Activated CD8-positive, alpha-beta T cell treated with anti-CD3 and anti-CD28 coated beads for 36 hours (primary cell): ENCODE measurements at regions not wholly inside any gene's neighbourhood (a gene's known extent, or its start where the extent isn't known, plus 50 kb on each side); places are given as distances from the start of the nearest gene placed in this dataset.

Experiments
- ATAC-seq: fragments of 200-7000 bp; cut with Tn5 transposase; one replicate; pipeline ENCODE4 v1.10.0; 2021; ENCODE audit warnings: mild to moderate bottlenecking, moderate library complexity
- CTCF ChIA-PET: fragments of 350-600 bp; sonication (Branson Sonifier 250); formaldehyde crosslinking; loops from one replicate; lab custom pipeline; 2021; ENCODE audit warnings: antibody characterized with exemption; lab: Charles Lee
- POLR2A ChIA-PET: fragments of 350-600 bp; sonication (Branson Sonifier 250); formaldehyde crosslinking; loops from one replicate; lab custom pipeline; 2021; ENCODE audit warnings: antibody characterized with exemption; lab: Charles Lee
- DNase-seq: peaks from one replicate; pipeline ENCODE4 v3.0.0-alpha.2; 2020
- H3K27ac Mint-ChIP-seq: one replicate; pipeline ENCODE4 v1.8.0; 2021; ENCODE audit warnings: mild to moderate bottlenecking, mixed read lengths
- H3K27me3 Mint-ChIP-seq: one replicate; pipeline ENCODE4 v1.8.0; 2021; ENCODE audit warnings: mixed read lengths
- H3K36me3 Mint-ChIP-seq: one replicate; pipeline ENCODE4 v1.8.0; 2021; ENCODE audit warnings: low read depth, mixed read lengths
- H3K4me1 Mint-ChIP-seq: one replicate; pipeline ENCODE4 v1.8.0; 2021; ENCODE audit warnings: low read depth, mixed read lengths
- H3K4me3 Mint-ChIP-seq: one replicate; pipeline ENCODE4 v1.8.0; 2021; ENCODE audit warnings: mild to moderate bottlenecking, moderate library complexity, mixed read lengths
- H3K9me3 Mint-ChIP-seq: one replicate; pipeline ENCODE4 v1.8.0; 2021; ENCODE audit warnings: mixed read lengths
- CTCF ChIP-seq: fragments of 200-600 bp; IDR thresholded peaks from one replicate; pipeline ENCODE4 v1.8.0; 2022; ENCODE audit warnings: antibody characterized with exemption, mild to moderate bottlenecking
- intact Hi-C: fragments of 100-400 bp; cut with micrococcal nuclease; formaldehyde crosslinking; loops from one replicate; pipeline ENCODE4 v1.10.0; 2022

GRCh38 chr3:176416870-176417269 lies 780.4 kb downstream of the TBL1XR1 start:
- intact Hi-C loops: no loop called here
- DNase-seq (no peak), ATAC-seq (no peak)
- no peak overlapping the region for H3K27ac Mint-ChIP-seq
- ChIA-PET CTCF (no interaction called here), POLR2A (no interaction called here)
- no peaks in the 10 kb centered on the region for H3K27me3 Mint-ChIP-seq
- H3K4me1 Mint-ChIP-seq: no peaks in the 10 kb centered on the region
- no peak overlapping the region for H3K4me3 Mint-ChIP-seq
- peaks cover 2% of the 10 kb centered on the region for H3K9me3 Mint-ChIP-seq
- H3K36me3 Mint-ChIP-seq: no peaks in the 10 kb centered on the region
- TF ChIP-seq CTCF: no peak

GRCh38 chr3:176415661-176416295 lies 781.5 kb downstream of the TBL1XR1 start:
- Mint-ChIP-seq H3K9me3 (peaks cover 2% of the 10 kb centered on the region), H3K27ac (no peak overlapping the region), H3K4me3 (no peak overlapping the region), H3K27me3 (no peaks in the 10 kb centered on the region), H3K36me3 (no peaks in the 10 kb centered on the region), H3K4me1 (no peaks in the 10 kb centered on the region)
- ATAC-seq (no peak), DNase-seq (no peak)
- CTCF ChIA-PET: no interaction called here
- intact Hi-C loops: no loop called here
- POLR2A ChIA-PET: no interaction called here
- no peak for TF ChIP-seq CTCF

GRCh38 chr3:176412771-176413170 lies 784.5 kb downstream of the TBL1XR1 start:
- intact Hi-C loops: no loop called here
- H3K4me1 Mint-ChIP-seq: no peaks in the 10 kb centered on the region
- ChIA-PET POLR2A (no interaction called here), CTCF (no interaction called here)
- no peak for TF ChIP-seq CTCF
- no peaks in the 10 kb centered on the region for H3K27me3 Mint-ChIP-seq
- peaks cover 2% of the 10 kb centered on the region for H3K9me3 Mint-ChIP-seq
- ATAC-seq: no peak
- H3K27ac Mint-ChIP-seq: no peak overlapping the region
- no peak overlapping the region for H3K4me3 Mint-ChIP-seq
- DNase-seq: no peak
- no peaks in the 10 kb centered on the region for H3K36me3 Mint-ChIP-seq

- DNase-seq (no peak), ATAC-seq (no peak)
- Mint-ChIP-seq H3K9me3 (peaks cover 1% of the 10 kb centered on the region), H3K27ac (no peak overlapping the region), H3K27me3 (no peaks in the 10 kb centered on the region), H3K4me1 (no peaks in the 10 kb centered on the region), H3K4me3 (no peak overlapping the region), H3K36me3 (no peaks in the 10 kb centered on the region)
- ChIA-PET POLR2A (no interaction called here), CTCF (no interaction called here)
- intact Hi-C loops: no loop called here
- no peak for TF ChIP-seq CTCF
Observed at GRCh38 chr3:176403531-176403930, 793.8 kb downstream of the TBL1XR1 start.

GRCh38 chr3:176401211-176401610 lies 796.1 kb downstream of the TBL1XR1 start:
- DNase-seq (no peak), ATAC-seq (no peak)
- no peak overlapping the region for H3K27ac Mint-ChIP-seq
- ChIA-PET CTCF (no interaction called here), POLR2A (no interaction called here)
- intact Hi-C loops: no loop called here
- peaks cover 10% of the 10 kb centered on the region for H3K9me3 Mint-ChIP-seq
- H3K36me3 Mint-ChIP-seq: no peaks in the 10 kb centered on the region
- H3K4me1 Mint-ChIP-seq: no peaks in the 10 kb centered on the region
- H3K27me3 Mint-ChIP-seq: no peaks in the 10 kb centered on the region
- H3K4me3 Mint-ChIP-seq: no peak overlapping the region
- TF ChIP-seq CTCF: no peak
